ENCODE measurements at regions not wholly inside any gene's neighbourhood (a gene's known extent, or its start where the extent isn't known, plus 50 kb on each side); places are given as distances from the start of the nearest gene placed in this dataset.

GRCh38 chr7:45415265-45415664 is 158.9 kb upstream of the ADCY1 start:
- H3K4me1 ChIP-seq = no peaks in the 10 kb centered on the region
- no peaks in the 10 kb centered on the region for H3K36me3 ChIP-seq
- H3K4me3 ChIP-seq = no peak overlapping the region
- no peak for ATAC-seq
- no peak for DNase-seq
- no peak for TF ChIP-seq CTCF (IDR thresholded peaks at IDR 0.05)
- no peak overlapping the region for H3K27ac ChIP-seq
- H3K27me3 ChIP-seq = no peaks in the 10 kb centered on the region
- peaks cover 0 to 6% of the 10 kb centered on the region in 2 donors for H3K9me3 ChIP-seq
- intact Hi-C loops (cut with DNase I) = no loop called here

GRCh38 chr7:45416846-45417245 is 157.3 kb upstream of the ADCY1 start:
- DNase-seq (no peak), ATAC-seq (no peak)
- no peak overlapping the region for H3K27ac ChIP-seq
- no peak overlapping the region for H3K4me3 ChIP-seq
- intact Hi-C loops (cut with DNase I) = no loop called here
- no peak for TF ChIP-seq CTCF (IDR thresholded peaks at IDR 0.05)
- no peaks in the 10 kb centered on the region for H3K4me1 ChIP-seq
- no peaks in the 10 kb centered on the region for H3K27me3 ChIP-seq
- H3K36me3 ChIP-seq = no peaks in the 10 kb centered on the region
- no peaks in the 10 kb centered on the region for H3K9me3 ChIP-seq

- Histone ChIP-seq H3K4me1 (no peaks in the 10 kb centered on the region), H3K27ac (no peak overlapping the region), H3K9me3 (no peaks in the 10 kb centered on the region), H3K27me3 (no peaks in the 10 kb centered on the region), H3K4me3 (no peak overlapping the region), H3K36me3 (no peaks in the 10 kb centered on the region)
- intact Hi-C loops (cut with DNase I) = no loop called here
- TF ChIP-seq CTCF (IDR thresholded peaks at IDR 0.05) = no peak
- DNase-seq (no peak), ATAC-seq (no peak)
Measured at GRCh38 chr7:45417268-45417667, 156.9 kb upstream of the ADCY1 start.

- Histone ChIP-seq H3K4me1 (no peaks in the 10 kb centered on the region), H3K27me3 (no peaks in the 10 kb centered on the region), H3K9me3 (no peaks in the 10 kb centered on the region), H3K27ac (no peak overlapping the region), H3K4me3 (no peak overlapping the region), H3K36me3 (no peaks in the 10 kb centered on the region)
- TF ChIP-seq CTCF (IDR thresholded peaks at IDR 0.05) = no peak
- ATAC-seq = no peak
- intact Hi-C loops (cut with DNase I) = no loop called here
- no peak for DNase-seq
Measured at GRCh38 chr7:45417735-45418134, 156.4 kb upstream of the ADCY1 start.

- Histone ChIP-seq H3K4me1 (no peaks in the 10 kb centered on the region), H3K4me3 (no peak overlapping the region), H3K27me3 (peaks cover 0 to 4% of the 10 kb centered on the region in 2 donors), H3K36me3 (no peaks in the 10 kb centered on the region), H3K27ac (no peak overlapping the region), H3K9me3 (no peaks in the 10 kb centered on the region)
- peak in 1 of 4 donors; percentile 2 for DNase-seq
- no peak for TF ChIP-seq CTCF (IDR thresholded peaks at IDR 0.05)
- ATAC-seq = no peak
- intact Hi-C loops (cut with DNase I) = no loop called here
Measured at GRCh38 chr7:45420843-45421495, 153.2 kb upstream of the ADCY1 start.
